Left colon (tissue), 2 donors: ENCODE measurements at regions not wholly inside any gene's neighbourhood (a gene's known extent, or its start where the extent isn't known, plus 50 kb on each side); places are given as distances from the start of the nearest gene placed in this dataset.

ENCODE experiments used
- ATAC-seq: fragments of 200-7000 bp; cut with Tn5 transposase; one replicate; pipeline ENCODE4 v1.9.1; 2020; ENCODE audit warnings: mild to moderate bottlenecking, moderate library complexity
- DNase-seq, 2 donors: peaks; one replicate each; pipeline ENCODE4 v3.0.0-alpha.2; 2020
- intact Hi-C, 2 donors: fragments of 100-400 bp; cut with DNase I in 1 of 2; cut with micrococcal nuclease in 1 of 2; formaldehyde crosslinking; loops; one replicate each; pipeline versions ENCODE4 v1.11.2 to v1.14.0; 2022; cut with DNase I, micrococcal nuclease
- donor health status: DM: no; HTN: no; CAD: no.
- donor health status: DM: yes; HTN: yes; CAD: no.

DNA sequence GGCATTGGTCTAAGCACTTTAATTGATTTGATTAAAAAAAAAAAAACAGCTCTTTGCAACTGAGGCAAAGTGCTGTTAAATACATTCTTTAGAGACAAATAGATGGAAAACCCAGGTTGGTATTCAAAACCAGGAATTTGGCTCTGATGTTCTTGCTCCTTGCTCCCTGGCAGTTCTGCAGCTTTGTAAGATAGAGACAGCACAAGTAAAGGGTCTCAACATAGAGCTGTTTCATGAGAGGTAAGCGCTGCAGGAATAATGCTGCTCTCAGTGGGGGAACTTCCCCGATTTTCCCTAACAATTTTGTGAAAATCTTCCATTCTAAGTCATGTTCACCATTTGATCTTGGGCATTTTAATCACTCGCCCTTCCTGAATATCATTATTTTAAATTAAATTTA lies 479.5 kb upstream of the HS3ST1 start:
- no peak for ATAC-seq
- no peak for DNase-seq
- intact Hi-C loops: no loop called here

DNA sequence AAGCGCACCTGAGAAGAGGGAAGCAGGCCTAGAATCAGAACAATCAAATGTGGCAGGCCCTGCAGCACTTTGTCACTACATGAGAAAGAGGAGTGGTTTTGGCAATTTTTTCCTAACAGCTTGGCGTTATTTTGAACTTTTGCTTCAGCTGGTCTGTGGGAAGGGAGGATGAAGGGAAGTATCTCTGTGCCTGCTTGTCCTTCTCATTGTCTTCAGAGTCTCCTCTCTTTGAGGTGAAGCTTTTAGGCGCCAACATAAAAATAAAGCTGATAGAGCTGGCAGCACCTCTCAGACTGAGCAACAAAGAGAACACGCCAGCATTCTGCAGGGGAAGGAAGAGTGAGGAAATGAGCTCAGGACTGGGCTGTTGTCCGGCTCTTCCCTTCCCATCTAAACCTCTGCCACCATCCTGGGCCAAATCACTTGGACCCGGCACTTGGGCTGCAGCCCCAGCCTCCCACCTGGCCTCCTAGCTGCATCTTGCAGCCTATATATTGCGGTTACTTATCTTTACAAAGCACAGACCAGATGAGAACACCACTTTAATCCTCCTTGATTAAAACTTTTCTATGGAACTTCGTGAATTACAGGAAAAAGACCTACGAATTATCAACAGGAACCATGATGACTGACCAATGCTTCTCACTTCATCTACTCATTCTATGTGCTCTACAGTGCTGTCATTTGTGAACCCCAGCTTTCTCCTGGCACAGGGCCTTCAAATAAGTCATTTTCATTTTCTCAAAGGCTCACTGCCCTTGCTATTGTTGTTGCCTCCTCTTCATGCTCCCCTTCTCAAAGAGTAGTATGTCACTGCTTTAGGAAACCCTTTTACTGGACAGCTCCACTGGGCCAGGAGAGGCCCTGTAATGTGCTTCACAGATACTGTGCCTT lies 476.4 kb upstream of the HS3ST1 start:
- intact Hi-C loops: no loop called here
- no peak for DNase-seq
- ATAC-seq: no peak

DNA sequence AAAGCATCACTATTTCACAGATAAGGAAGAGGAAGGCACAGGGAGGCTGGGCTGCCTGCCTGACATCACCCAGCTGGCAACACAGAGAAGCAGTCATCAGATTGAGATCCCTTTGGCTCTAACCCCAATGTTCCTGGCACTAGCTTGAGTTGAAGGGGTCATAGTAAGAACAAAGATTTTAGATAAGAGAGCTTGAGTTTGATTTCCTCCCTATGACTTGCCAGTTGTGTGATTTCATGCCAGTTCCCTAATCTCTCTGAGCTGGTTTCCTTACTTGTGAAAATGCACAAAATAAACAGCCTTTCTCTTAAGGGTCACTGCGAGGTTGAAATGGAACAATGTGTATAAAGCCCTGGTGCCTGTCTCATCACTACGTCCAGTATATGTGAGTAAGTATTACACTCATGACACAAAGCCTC lies 475.4 kb upstream of the HS3ST1 start:
- DNase-seq: peak; percentile 13 to 51
- intact Hi-C loops: no loop called here
- ATAC-seq: peak; percentile 72

DNA sequence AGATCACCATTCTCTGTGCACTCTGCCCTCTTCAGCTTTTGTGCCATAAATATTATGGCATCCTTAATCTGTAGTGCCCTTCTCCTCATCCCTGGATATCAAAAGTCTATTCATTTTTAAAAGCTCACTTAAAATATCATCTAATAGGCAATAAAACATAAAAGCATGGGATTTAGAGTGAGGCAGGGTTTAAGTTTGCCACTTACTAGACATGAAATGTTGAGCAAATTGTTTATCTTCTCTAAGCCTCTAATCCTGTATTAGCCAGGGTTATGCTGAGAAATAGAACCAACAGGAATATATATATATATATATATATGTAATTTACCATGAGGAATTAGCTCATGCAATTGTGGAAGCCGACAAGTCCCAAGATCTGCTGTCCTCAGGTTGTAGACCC lies 472.4 kb upstream of the HS3ST1 start:
- intact Hi-C loops: no loop called here
- DNase-seq (no peak), ATAC-seq (peak; percentile 20)

DNA sequence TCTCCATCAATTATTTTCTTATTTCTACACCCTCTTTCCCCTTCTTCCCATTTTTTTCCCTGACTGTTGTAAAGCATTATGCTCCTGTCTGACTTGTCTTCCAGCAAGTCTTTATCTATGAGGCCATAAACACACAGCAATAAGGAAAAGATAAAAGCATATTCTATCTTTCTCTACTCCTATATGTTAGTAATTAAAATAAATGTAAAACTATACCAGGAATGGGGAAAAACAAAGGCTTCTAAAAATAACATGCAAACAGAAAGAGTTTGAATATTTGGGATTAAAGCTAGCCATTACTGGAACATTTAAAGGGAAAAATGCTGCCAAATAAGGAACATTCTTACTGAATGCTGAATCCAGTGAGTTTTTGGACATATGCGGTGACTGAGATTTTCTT lies 471.7 kb upstream of the HS3ST1 start:
- intact Hi-C loops: no loop called here
- no peak for DNase-seq
- peak; percentile 90 for ATAC-seq

DNA sequence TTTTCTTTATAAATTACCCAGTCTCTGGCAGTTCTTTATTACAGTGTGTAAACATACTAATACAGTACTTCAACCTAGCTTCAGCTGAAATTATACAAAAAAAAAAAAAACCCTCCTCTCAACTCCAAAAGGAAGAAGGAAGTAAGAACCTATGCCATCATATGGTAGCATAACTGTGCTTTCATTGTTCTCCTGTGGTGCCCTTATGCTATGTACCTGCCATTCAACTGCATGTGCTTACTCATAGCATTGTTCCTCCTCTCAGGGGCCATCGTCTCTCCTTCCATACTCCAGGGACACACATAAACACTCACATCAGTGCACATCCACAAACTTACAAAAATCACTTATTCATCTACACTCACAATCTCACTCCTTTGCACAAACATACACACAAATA lies 470.1 kb upstream of the HS3ST1 start:
- intact Hi-C loops: no loop called here
- DNase-seq: no peak
- ATAC-seq: peak; percentile 81

DNA sequence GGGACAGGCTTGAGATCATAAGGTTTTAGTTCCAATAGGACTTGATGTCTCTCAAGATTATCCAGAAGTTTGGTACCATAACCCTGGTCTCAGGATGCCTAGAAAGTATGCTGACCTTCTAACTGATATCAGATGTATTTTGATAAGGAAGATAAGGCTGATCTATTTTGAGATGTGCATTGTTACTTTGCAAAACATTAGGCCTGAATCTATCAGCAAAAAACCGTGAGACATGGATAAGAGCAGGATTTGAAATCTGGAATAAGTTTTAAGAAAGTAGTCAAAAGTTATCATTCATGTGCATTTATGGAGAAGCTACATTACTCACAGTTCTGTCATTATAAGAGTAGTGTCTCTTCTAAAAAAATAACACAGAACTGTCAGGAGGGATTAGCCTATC lies 467.1 kb upstream of the HS3ST1 start:
- intact Hi-C loops: no loop called here
- ATAC-seq (no peak), DNase-seq (no peak)

DNA sequence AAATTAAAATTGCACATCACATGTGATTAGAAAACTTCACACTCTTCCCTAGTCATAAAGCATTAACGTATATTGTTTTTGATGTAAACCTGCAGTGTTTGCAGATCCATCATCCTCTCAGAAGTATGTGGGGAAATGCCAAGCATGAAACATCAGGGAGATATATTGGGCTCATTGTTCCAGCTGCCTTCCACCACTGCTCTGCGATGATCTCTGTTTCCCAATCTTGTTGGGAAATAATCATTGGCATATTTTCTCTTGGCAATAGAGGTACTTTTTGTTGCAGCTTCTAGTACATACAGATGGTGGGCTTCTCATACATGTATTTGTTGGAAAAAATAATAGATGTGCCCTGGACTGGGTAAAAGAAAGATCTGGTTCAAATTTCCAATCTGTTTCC lies 466.3 kb upstream of the HS3ST1 start:
- intact Hi-C loops: no loop called here
- DNase-seq (no peak), ATAC-seq (no peak)

DNA sequence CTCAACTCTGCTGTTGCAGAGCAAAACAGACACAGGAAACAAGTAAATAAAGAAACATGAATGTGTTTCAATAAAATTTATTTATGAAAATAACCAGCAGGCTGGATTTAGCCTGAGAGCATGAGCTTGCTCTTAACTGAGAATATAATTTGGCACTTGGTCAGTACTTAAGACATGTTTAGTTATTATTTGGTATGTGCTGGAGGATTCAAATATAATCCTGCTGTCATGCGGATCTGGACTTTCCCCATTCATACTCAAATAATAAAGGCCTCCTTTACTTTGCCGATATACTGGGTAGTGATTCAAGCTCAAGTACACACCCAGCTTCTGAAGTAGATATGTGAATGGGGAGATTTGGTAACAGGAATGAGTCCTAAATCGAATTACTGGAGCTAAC lies 465.5 kb upstream of the HS3ST1 start:
- ATAC-seq (no peak), DNase-seq (no peak)
- intact Hi-C loops: no loop called here

DNA sequence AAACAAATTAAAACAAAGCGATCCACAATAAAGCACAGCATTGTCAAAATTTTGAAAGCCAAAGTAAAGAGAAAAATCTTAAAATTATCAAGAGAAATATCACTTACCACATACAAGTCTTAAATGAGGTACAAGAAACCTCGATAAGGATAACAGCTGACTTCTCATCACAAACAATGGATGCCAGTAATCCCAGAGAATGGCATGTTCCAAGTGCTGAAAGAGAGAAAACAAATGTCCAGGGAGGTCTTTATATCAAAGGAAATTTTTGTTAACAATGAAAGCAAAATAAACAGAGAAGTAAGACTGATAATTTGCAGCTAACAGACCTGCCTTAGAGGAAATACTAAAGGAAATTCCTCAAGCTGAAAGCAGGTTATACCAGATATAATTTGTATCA lies 460.4 kb upstream of the HS3ST1 start:
- DNase-seq: no peak
- intact Hi-C loops: no loop called here
- ATAC-seq: no peak

DNA sequence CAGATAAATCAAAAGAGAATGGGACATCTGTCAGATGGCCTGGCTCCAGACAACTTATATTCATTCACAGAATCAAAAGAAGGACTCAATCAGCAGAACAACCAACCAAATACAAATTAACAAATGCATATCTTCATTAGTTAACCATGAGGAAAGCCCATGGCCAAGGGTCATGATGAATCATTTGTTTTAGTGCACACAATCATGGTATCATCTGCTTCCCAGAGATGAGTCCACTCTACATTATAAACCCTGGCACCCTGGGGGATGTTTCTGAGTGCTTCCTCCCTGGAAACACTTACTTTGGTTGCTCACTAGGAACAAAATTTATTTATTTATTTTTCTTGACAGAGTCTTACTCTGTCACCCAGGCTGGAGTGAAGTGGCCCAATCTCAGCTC lies 453.3 kb upstream of the HS3ST1 start:
- DNase-seq (no peak), ATAC-seq (peak; percentile 45)
- intact Hi-C loops: no loop called here

DNA sequence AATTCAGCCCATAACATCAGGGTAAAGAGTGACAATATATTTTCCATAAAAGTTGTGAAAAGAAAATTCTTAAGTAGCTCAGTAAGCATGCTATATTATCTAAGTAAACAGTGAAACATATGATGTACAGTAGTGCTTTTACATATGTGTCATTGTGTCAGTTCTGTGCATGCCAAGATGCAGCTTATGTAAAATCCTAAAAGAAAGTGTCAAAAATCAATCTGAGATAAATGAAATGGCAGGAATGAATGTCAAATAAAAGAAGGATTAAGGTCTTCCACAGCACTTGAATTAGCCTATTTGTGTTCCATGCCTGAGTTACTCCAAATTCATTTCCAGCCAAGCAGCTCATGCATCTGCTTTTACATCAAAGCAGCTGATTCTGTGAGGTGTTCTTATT lies 452.7 kb upstream of the HS3ST1 start:
- ATAC-seq: no peak
- no peak for DNase-seq
- intact Hi-C loops: no loop called here

DNA sequence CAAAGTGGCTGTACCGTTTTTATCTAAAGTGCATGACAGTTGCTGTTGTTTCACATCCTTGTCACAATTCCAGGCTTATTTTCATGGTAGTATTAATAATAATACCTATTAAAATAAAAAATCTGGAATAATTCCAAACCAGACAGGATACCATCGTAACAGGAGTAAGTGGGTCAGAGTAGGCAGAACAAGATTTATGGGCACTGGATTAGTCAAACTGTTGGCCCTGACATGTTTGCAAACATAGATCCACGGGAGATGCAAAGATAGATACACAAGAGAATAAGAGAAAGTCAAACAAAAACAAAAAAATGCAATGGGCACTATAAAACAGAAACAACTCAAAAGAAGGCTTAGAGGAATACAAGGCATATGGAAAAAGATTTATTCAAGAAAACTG lies 449.5 kb upstream of the HS3ST1 start:
- intact Hi-C loops: no loop called here
- DNase-seq (no peak), ATAC-seq (no peak)

DNA sequence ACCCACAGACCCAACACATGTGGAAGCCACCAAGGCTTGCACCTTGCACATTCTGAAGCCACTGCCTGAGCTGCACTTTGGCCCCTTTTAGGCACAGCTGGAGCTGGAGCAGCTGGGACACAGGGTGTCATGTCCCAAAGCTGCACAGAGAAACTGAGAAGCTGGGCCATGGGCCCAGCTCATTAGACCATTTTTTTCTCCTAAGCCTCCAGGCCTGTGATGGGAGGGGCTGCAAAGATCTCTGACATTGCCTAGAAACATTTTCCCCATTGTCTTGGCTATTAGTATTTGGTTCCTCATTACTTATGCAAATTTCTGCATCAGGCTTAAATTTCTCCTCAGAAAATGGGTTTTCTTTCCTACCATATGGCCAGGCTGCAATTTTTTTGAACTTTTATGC lies 447.4 kb upstream of the HS3ST1 start:
- ATAC-seq: no peak
- intact Hi-C loops: no loop called here
- no peak for DNase-seq

DNA sequence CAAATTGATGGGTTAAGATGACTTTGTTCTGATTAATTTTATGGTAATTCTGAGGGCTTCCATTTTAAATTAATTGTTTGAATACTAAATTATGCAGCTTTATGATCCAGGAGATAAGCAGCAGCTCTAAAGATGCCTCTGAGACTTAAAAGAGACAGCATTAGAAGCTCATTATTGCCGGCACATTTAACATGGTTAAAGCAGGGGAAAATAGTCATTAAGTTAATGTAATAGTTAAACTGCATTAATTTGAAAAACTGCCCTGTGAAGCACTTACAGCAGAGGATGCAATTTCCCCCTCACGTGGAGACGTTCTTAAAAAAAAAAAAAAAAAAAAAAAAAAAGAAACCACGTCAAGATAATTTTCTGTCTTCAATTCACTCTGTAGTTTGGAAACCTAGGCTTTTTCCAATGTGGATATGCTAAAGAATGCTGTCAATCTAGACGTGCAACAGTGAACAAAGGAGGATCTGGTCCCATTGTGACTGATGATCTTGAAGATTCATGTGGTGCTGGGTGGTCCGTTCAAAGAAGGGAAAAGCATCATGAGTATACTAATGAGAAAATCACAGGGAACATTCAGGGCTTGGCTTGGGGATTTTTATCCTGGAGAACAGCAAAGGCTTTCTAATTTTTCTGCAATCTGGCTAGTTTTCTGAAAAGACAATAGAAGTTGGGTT lies 440.6 kb upstream of the HS3ST1 start:
- no peak for DNase-seq
- intact Hi-C loops: no loop called here
- ATAC-seq: no peak

DNA sequence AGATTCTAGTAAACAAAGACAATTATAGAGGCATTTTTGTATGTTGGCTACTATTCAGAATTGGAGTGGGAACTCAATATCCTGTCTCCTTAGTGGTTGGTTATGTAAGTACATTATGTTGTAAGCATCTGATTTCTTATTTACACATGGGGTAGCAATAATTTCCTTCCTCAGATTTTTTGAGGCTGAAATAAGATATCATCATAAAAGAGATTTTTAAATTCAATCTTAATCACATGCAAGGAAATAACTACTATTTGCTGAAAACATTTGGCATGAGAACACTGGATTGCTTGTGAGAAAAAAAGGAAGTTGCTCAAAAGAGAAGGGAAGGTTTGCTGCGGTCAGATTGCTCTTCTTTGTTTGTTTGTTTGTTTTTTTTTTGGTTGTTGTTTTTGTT lies 437.7 kb upstream of the HS3ST1 start:
- no peak for ATAC-seq
- DNase-seq: no peak
- intact Hi-C loops: no loop called here

DNA sequence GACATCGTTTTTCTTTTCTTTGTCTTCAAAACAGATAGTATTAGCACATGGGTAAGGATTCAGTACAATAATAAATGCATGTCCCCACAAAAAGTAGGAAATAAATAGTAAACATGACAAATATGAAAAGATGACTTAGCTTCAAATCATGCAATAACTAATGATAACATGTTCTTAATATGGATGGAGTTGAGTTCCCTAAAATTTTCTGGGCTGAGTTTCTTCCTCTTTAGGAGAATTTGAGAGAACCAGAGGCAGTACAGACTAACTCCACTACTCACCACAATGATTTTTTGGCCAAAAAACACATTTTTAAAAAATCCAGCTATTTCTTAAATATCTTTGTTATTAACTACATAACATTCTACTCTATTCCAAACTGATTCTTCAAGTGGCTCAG lies 432.3 kb upstream of the HS3ST1 start:
- no peak for DNase-seq
- no peak for ATAC-seq
- intact Hi-C loops: no loop called here

DNA sequence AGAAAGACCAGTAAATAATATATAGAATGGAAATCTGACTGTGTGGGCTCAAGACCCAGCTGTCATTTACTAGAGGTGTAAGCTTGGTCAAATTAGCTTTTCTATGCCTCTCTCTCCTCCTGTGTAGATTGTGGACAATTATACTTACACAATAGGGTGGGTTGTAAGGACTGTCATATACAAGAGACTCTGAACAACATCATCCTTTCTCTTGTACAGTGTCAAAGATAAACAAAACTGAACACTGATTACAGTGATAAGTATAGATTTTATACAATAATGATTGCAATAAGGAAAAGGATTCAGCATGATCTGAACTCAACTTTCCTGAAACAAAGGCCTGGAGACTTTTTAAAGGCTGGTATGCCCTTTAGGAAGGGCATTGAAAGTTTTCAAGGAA lies 429.2 kb upstream of the HS3ST1 start:
- intact Hi-C loops: no loop called here
- ATAC-seq (peak; percentile 93), DNase-seq (no peak)

DNA sequence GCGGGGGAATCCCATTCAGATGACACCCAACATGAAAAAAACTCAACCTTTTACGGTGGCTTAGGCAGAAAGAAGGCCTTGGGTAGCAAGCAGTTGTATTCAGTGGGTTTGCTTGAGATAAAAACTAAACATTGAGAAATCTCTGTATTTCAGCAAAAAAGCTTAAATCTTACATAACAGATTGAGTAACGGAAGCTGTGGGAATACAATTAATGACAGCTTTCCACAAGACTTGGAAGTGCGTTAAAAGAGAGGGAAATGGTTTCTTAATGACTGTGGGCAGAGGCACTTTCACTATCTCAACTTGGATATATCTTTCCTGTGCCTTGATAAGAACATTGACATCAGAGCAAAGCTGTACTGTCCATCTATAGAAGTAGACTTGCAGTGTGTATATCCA lies 418.5 kb upstream of the HS3ST1 start:
- intact Hi-C loops: no loop called here
- no peak for DNase-seq
- no peak for ATAC-seq

DNA sequence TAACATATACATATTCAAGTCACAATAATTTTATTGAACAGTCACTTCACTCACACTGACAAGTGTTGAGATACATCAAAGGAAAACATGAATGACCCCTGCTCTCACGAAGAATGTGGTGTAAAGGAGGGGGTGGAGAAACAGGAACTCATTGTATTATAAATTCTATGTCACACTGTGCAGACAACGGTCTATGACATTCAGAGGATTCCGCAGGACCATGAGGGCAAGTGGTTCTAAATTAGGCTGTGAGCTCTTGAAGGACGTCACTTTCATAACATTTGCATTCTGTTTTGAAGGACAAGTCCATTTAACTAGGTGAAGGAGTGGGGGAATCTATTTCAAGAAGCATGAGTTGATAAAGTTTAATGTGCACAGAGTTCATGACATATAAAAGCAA lies 415.2 kb upstream of the HS3ST1 start:
- intact Hi-C loops: no loop called here
- DNase-seq (no peak), ATAC-seq (peak; percentile 56)

DNA sequence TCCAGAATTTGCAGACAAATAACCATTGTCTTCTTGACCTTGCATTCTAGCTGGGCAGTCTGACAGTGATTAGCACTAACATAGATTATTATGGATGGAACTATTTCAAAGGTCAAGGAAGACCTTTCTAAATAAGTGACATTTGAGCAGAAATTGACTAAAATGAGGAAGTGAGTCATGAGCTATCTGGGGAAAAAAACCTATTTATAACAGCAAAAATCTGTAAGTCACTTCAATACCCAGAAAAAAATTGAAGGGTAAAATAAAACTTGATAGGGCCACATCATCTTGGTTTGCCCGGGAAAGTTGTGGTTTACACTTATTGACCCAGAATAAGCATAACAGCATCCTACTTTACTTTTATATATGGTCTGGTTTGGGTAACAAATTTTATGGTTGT lies 414.6 kb upstream of the HS3ST1 start:
- no peak for ATAC-seq
- intact Hi-C loops: no loop called here
- DNase-seq: no peak
